Liver (tissue), 8 donors: ENCODE measurements at regions not wholly inside any gene's neighbourhood (a gene's known extent, or its start where the extent isn't known, plus 50 kb on each side); places are given as distances from the start of the nearest gene placed in this dataset.

Source experiments
- DNase-seq: peaks from one replicate; pipeline ENCODE4 v3.0.0-alpha.2; 2017; ENCODE audit warnings: low spot score
- H3K27ac ChIP-seq, 2 donors: one replicate each; pipeline ENCODE4 v1.7.0; 2013; ENCODE audit warnings: inconsistent platforms in 2 of 2, low read length in 2 of 2, control low read depth in 1 of 2, low read depth in 1 of 2, mild to moderate bottlenecking in 1 of 2
- H3K27me3 ChIP-seq, 4 donors: one replicate each; pipeline versions ENCODE4 v1.6.1 to v1.7.0; 2013; ENCODE audit warnings: low read length in 3 of 4, inconsistent platforms in 1 of 4, mild to moderate bottlenecking in 1 of 4, moderate library complexity in 1 of 4; ENCODE audit not compliant: control insufficient read depth in 4 of 4, insufficient read depth in 4 of 4
- H3K36me3 ChIP-seq, 4 donors: one replicate each; pipeline versions ENCODE4 v1.6.1 to v1.7.0; 2013; ENCODE audit warnings: low read length in 3 of 4, mild to moderate bottlenecking in 3 of 4, low read depth in 1 of 4, moderate library complexity in 1 of 4; ENCODE audit not compliant: control insufficient read depth in 4 of 4, insufficient read depth in 3 of 4
- H3K4me1 ChIP-seq, 4 donors: one replicate each; pipeline versions ENCODE4 v1.6.1 to v1.7.0; 2013; ENCODE audit warnings: low read length in 3 of 4, mild to moderate bottlenecking in 3 of 4, moderate library complexity in 1 of 4; ENCODE audit not compliant: control insufficient read depth in 4 of 4, insufficient read depth in 4 of 4
- H3K4me3 ChIP-seq, 3 donors: one replicate each; pipeline versions ENCODE4 v1.6.1 to v1.7.0; 2013; ENCODE audit warnings: low read length in 3 of 3, control low read depth in 1 of 3, low read depth in 1 of 3, mild to moderate bottlenecking in 1 of 3
- H3K9ac ChIP-seq, 2 donors: one replicate each; pipeline ENCODE4 v1.7.0; 2013; ENCODE audit warnings: low read length in 2 of 2, mild to moderate bottlenecking in 2 of 2, moderate library complexity in 2 of 2, control low read depth in 1 of 2, low read depth in 1 of 2
- H3K9me3 ChIP-seq, 4 donors: one replicate each; pipeline versions ENCODE4 v1.6.1 to v1.7.0; 2013; ENCODE audit warnings: low read length in 3 of 4; ENCODE audit not compliant: control insufficient read depth in 4 of 4
- EGR1 ChIP-seq, 2 donors: IDR thresholded peaks; 2 replicates each; pipeline ENCODE4 v1.6.1; 2016 to 2018; ENCODE audit warnings: antibody characterized with exemption in 2 of 2, low read depth in 2 of 2
- FOXA1 ChIP-seq: IDR thresholded peaks from 2 replicates; pipeline ENCODE4 v1.6.1; 2016; ENCODE audit warnings: antibody characterized with exemption
- FOXA2 ChIP-seq: IDR thresholded peaks from 2 replicates; pipeline ENCODE4 v1.6.1; 2016; ENCODE audit warnings: antibody characterized with exemption
- GABPA ChIP-seq, 2 donors: IDR thresholded peaks in 1 of 2; conservative IDR thresholded peaks in 1 of 2; 2 replicates each; pipeline ENCODE4 v1.6.1; 2016; ENCODE audit warnings: antibody characterized with exemption in 2 of 2, mild to moderate bottlenecking in 1 of 2, moderate library complexity in 1 of 2
- HNF4A ChIP-seq, 2 donors: conservative IDR thresholded peaks; 2 replicates each; pipeline ENCODE4 v1.6.1; 2016; ENCODE audit warnings: antibody characterized with exemption in 2 of 2, mild to moderate bottlenecking in 2 of 2
- HNF4G ChIP-seq: IDR thresholded peaks from 2 replicates; pipeline ENCODE4 v1.6.1; 2016; ENCODE audit warnings: antibody characterized with exemption
- JUND ChIP-seq, 2 donors: IDR thresholded peaks; 2 replicates each; pipeline ENCODE4 v1.6.1; 2016; ENCODE audit warnings: antibody characterized with exemption in 2 of 2
- MAX ChIP-seq: IDR thresholded peaks from 2 replicates; pipeline ENCODE4 v1.6.1; 2016; ENCODE audit warnings: antibody characterized with exemption
- NR2F2 ChIP-seq: IDR thresholded peaks from 2 replicates; pipeline ENCODE4 v1.6.1; 2016; ENCODE audit warnings: antibody characterized with exemption
- RAD21 ChIP-seq, 2 donors: IDR thresholded peaks; 2 replicates each; pipeline ENCODE4 v1.6.1; 2016; ENCODE audit warnings: antibody characterized with exemption in 2 of 2, mild to moderate bottlenecking in 2 of 2
- RXRA ChIP-seq, 2 donors: IDR thresholded peaks; 2 replicates each; pipeline ENCODE4 v1.6.1; 2017 to 2018; ENCODE audit warnings: antibody characterized with exemption in 2 of 2, mild to moderate bottlenecking in 1 of 2
- SP1 ChIP-seq: IDR thresholded peaks from 2 replicates; pipeline ENCODE4 v1.6.1; 2018; ENCODE audit warnings: antibody characterized with exemption, mild to moderate bottlenecking
- TAF1 ChIP-seq: conservative IDR thresholded peaks from 2 replicates; pipeline ENCODE4 v1.6.1; 2016; ENCODE audit warnings: antibody characterized with exemption, mild to moderate bottlenecking
- YY1 ChIP-seq: IDR thresholded peaks from 2 replicates; pipeline ENCODE4 v1.6.1; 2016; ENCODE audit warnings: antibody characterized with exemption, mild to moderate bottlenecking
- WGBS: extraction: QIAGEN DNeasy Blood & Tissue Kit; methylation state at CpG from one replicate; pipeline ENCODE4 v1.1.7; 2013; 5-methylcytosine and 5-hydroxymethylcytosine counted together
- TF ChIP-seq, protein P1 (sequence below): IDR thresholded peaks from 2 replicates; pipeline ENCODE4 v1.6.1; 2016; ENCODE audit warnings: antibody characterized with exemption, mild to moderate bottlenecking
- TF ChIP-seq, protein P2 (sequence below): IDR thresholded peaks from 2 replicates; pipeline ENCODE4 v1.6.1; 2016; ENCODE audit warnings: antibody characterized with exemption
- TF ChIP-seq, protein P3 (sequence below): IDR thresholded peaks from 2 replicates; pipeline ENCODE4 v1.6.1; 2016; ENCODE audit warnings: antibody characterized with exemption
- TF ChIP-seq, protein P4 (sequence below): fragments of 150-350 bp; IDR thresholded peaks from 2 replicates; pipeline ENCODE4 v1.5.1; 2017; ENCODE audit warnings: improper control_type of control experiment, low read depth, low read length; ENCODE audit not compliant: missing input control
- donor health status: healthy.
- donor health status: healthy.
- donor health status: healthy.
- donor health status: healthy.
- donor health status: healthy.

DNA sequence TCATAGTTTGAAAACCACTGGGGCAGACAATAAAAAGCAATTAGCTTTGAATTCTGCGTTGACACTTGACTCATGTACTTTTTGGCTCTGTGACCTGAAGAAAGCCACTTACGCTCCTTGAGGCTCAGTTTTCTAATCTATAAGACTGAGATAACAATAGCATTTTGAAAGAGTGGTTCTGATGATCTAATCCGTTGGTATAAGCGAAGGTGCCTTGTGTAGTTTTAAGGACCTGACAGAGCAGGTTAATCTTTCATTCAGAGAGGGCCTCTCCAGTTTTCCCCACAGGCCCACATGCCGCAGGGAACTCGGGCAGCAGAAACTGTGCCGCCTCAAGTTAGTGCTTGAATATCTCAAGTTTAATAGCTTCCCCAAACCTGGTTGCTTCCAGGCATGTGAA, 306.0 kb upstream of the GBE1 start:
- Histone ChIP-seq H3K9ac (no peak overlapping the region), H3K27ac (no peak overlapping the region), H3K9me3 (no peaks in the 10 kb centered on the region), H3K27me3 (peaks cover 0 to 6% (median 0%) of the 10 kb centered on the region in 4 donors), H3K4me3 (no peak overlapping the region), H3K36me3 (no peaks in the 10 kb centered on the region), H3K4me1 (no peaks in the 10 kb centered on the region)
- TF ChIP-seq, protein P1, sequence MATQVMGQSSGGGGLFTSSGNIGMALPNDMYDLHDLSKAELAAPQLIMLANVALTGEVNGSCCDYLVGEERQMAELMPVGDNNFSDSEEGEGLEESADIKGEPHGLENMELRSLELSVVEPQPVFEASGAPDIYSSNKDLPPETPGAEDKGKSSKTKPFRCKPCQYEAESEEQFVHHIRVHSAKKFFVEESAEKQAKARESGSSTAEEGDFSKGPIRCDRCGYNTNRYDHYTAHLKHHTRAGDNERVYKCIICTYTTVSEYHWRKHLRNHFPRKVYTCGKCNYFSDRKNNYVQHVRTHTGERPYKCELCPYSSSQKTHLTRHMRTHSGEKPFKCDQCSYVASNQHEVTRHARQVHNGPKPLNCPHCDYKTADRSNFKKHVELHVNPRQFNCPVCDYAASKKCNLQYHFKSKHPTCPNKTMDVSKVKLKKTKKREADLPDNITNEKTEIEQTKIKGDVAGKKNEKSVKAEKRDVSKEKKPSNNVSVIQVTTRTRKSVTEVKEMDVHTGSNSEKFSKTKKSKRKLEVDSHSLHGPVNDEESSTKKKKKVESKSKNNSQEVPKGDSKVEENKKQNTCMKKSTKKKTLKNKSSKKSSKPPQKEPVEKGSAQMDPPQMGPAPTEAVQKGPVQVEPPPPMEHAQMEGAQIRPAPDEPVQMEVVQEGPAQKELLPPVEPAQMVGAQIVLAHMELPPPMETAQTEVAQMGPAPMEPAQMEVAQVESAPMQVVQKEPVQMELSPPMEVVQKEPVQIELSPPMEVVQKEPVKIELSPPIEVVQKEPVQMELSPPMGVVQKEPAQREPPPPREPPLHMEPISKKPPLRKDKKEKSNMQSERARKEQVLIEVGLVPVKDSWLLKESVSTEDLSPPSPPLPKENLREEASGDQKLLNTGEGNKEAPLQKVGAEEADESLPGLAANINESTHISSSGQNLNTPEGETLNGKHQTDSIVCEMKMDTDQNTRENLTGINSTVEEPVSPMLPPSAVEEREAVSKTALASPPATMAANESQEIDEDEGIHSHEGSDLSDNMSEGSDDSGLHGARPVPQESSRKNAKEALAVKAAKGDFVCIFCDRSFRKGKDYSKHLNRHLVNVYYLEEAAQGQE: no peak
- TF ChIP-seq RXRA (IDR thresholded peaks at IDR 0.05) (no peak), FOXA1 (no peak), NR2F2 (no peak), FOXA2 (no peak), JUND (IDR thresholded peaks at IDR 0.05) (no peak), MAX (no peak), EGR1 (IDR thresholded peaks at IDR 0.05; ENCODE audit: low read depth in 2 of 2) (no peak), YY1 (no peak), HNF4G (no peak), GABPA (IDR thresholded peaks at IDR 0.05 in 1 of 2, conservative IDR thresholded peaks at IDR 0.05 in 1 of 2) (no peak), RAD21 (IDR thresholded peaks at IDR 0.05) (no peak), TAF1 (no peak), SP1 (no peak), HNF4A (conservative IDR thresholded peaks at IDR 0.05) (no peak)
- TF ChIP-seq, protein P2, sequence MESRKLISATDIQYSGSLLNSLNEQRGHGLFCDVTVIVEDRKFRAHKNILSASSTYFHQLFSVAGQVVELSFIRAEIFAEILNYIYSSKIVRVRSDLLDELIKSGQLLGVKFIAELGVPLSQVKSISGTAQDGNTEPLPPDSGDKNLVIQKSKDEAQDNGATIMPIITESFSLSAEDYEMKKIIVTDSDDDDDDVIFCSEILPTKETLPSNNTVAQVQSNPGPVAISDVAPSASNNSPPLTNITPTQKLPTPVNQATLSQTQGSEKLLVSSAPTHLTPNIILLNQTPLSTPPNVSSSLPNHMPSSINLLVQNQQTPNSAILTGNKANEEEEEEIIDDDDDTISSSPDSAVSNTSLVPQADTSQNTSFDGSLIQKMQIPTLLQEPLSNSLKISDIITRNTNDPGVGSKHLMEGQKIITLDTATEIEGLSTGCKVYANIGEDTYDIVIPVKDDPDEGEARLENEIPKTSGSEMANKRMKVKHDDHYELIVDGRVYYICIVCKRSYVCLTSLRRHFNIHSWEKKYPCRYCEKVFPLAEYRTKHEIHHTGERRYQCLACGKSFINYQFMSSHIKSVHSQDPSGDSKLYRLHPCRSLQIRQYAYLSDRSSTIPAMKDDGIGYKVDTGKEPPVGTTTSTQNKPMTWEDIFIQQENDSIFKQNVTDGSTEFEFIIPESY: no peak
- TF ChIP-seq, protein P3, sequence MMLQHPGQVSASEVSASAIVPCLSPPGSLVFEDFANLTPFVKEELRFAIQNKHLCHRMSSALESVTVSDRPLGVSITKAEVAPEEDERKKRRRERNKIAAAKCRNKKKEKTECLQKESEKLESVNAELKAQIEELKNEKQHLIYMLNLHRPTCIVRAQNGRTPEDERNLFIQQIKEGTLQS: no peak
- TF ChIP-seq, protein P4, sequence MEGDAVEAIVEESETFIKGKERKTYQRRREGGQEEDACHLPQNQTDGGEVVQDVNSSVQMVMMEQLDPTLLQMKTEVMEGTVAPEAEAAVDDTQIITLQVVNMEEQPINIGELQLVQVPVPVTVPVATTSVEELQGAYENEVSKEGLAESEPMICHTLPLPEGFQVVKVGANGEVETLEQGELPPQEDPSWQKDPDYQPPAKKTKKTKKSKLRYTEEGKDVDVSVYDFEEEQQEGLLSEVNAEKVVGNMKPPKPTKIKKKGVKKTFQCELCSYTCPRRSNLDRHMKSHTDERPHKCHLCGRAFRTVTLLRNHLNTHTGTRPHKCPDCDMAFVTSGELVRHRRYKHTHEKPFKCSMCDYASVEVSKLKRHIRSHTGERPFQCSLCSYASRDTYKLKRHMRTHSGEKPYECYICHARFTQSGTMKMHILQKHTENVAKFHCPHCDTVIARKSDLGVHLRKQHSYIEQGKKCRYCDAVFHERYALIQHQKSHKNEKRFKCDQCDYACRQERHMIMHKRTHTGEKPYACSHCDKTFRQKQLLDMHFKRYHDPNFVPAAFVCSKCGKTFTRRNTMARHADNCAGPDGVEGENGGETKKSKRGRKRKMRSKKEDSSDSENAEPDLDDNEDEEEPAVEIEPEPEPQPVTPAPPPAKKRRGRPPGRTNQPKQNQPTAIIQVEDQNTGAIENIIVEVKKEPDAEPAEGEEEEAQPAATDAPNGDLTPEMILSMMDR: no peak
- 78% methylated on average over 7 of the region's 7 CpGs for WGBS
- DNase-seq: no peak
